ENCODE measurements at regions not wholly inside any gene's neighbourhood (a gene's known extent, or its start where the extent isn't known, plus 50 kb on each side); places are given as distances from the start of the nearest gene placed in this dataset.

- TF ChIP-seq, protein P1, sequence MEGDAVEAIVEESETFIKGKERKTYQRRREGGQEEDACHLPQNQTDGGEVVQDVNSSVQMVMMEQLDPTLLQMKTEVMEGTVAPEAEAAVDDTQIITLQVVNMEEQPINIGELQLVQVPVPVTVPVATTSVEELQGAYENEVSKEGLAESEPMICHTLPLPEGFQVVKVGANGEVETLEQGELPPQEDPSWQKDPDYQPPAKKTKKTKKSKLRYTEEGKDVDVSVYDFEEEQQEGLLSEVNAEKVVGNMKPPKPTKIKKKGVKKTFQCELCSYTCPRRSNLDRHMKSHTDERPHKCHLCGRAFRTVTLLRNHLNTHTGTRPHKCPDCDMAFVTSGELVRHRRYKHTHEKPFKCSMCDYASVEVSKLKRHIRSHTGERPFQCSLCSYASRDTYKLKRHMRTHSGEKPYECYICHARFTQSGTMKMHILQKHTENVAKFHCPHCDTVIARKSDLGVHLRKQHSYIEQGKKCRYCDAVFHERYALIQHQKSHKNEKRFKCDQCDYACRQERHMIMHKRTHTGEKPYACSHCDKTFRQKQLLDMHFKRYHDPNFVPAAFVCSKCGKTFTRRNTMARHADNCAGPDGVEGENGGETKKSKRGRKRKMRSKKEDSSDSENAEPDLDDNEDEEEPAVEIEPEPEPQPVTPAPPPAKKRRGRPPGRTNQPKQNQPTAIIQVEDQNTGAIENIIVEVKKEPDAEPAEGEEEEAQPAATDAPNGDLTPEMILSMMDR (IDR thresholded peaks at IDR 0.05), result no peak
- no peak for TF ChIP-seq POLR2A (IDR thresholded peaks at IDR 0.05)
These were observed 112.7 kb upstream of the FRMD6 start for GRCh38 chr14:51538973-51539372.

Measured in heart left ventricle (tissue), 13 donors.